K562 (cell line): ENCODE measurements at regions not wholly inside any gene's neighbourhood (a gene's known extent, or its start where the extent isn't known, plus 50 kb on each side); places are given as distances from the start of the nearest gene placed in this dataset.

Experiments used
- ATAC-seq: fragments of 200-7000 bp; cut with Tn5 transposase; 3 replicates; pipeline ENCODE4 v1.9.1; 2020; ENCODE audit warnings: moderate library complexity
- BruUV-seq: library from RNA; stranded (reverse); fragments of 400-500 nt; replicated peaks from 2 replicates; lab custom pipeline; 2021; lab: Mats Ljungman, UMichigan
- CTCF ChIA-PET: fragments of 300-600 bp; formaldehyde crosslinking; extraction: SDS; loops from one replicate; lab custom pipeline; 2021; ENCODE audit warnings: low intra/inter-chr PET ratio; lab: Yijun Ruan, JAX
- POLR2A ChIA-PET: fragments of 300-600, 350-650 bp; sonication (Branson Sonifier 250); formaldehyde crosslinking; extraction: SDS; loops from one replicate; lab custom pipeline; 2021; ENCODE audit warnings: antibody characterized with exemption, inconsistent platforms; lab: Yijun Ruan, JAX
- DNase-seq, 4 experiments: peaks; one replicate each; pipeline versions ENCODE4 v3.0.0 to v3.0.0-alpha.2; 2011 to 2018; ENCODE audit warnings: low spot score in 3 of 4, mixed read lengths in 3 of 4; ENCODE audit errors: extremely low read depth in 1 of 4
- FAIRE-seq: peaks from 2 replicates; lab custom pipeline; 2011; peaks lifted over from hg19 to GRCh38; lab: Jason Lieb, UNC
- H2AFZ ChIP-seq: 2 replicates; pipeline ENCODE4 v1.6.0; 2011; ENCODE audit warnings: low read depth, low read length, control low read depth, inconsistent platforms
- H3K27ac ChIP-seq: fragments of 200-600 bp; 3 replicates; pipeline ENCODE4 v1.8.0; 2011; ENCODE audit warnings: low read depth, mild to moderate bottlenecking, control low read depth, inconsistent platforms, low read length, moderate library complexity, mixed read lengths; ENCODE audit errors: extremely low read depth
- H3K27me3 ChIP-seq, 2 experiments: fragments of 300-600 bp in 1 of 2; 2 replicates in 1 of 2; 3 replicates in 1 of 2; pipeline versions ENCODE4 v1.6.0 to v1.8.0; 2011; ENCODE audit warnings: inconsistent platforms in 2 of 2, low read length in 2 of 2, mild to moderate bottlenecking in 1 of 2, mixed read lengths in 1 of 2, moderate library complexity in 1 of 2; ENCODE audit not compliant: control insufficient read depth in 2 of 2, insufficient read depth in 2 of 2
- H3K36me3 ChIP-seq: fragments of 300-600 bp; 3 replicates; pipeline ENCODE4 v1.8.0; 2011; ENCODE audit warnings: mild to moderate bottlenecking, low read length, inconsistent platforms; ENCODE audit not compliant: control insufficient read depth, insufficient read depth
- H3K4me1 ChIP-seq, 2 experiments: fragments of 200-600 bp in 1 of 2; replicated peaks in 1 of 2; 2 replicates in 1 of 2; 3 replicates in 1 of 2; pipeline versions ENCODE4 v1.5.1 to v1.8.0; 2011; ENCODE audit warnings: inconsistent platforms in 2 of 2, low read length in 2 of 2, mild to moderate bottlenecking in 1 of 2, mixed read lengths in 1 of 2, moderate library complexity in 1 of 2; ENCODE audit not compliant: control insufficient read depth in 2 of 2, insufficient read depth in 2 of 2
- H3K4me2 ChIP-seq: 2 replicates; pipeline ENCODE4 v1.6.1; 2011; ENCODE audit warnings: low read length, control low read depth, inconsistent platforms, mixed read lengths; ENCODE audit not compliant: insufficient read depth
- H3K4me3 ChIP-seq: fragments of 200-600 bp; sonication (generic), shearing (Covaris generic); 2 replicates; pipeline ENCODE4 v1.5.1; 2016; ENCODE audit warnings: control low read depth, inconsistent platforms
- H3K79me2 ChIP-seq: fragments of 200-600 bp; 3 replicates; pipeline ENCODE4 v1.8.0; 2011; ENCODE audit warnings: low read length, inconsistent platforms; ENCODE audit not compliant: control insufficient read depth, insufficient read depth
- H3K9ac ChIP-seq, 2 experiments: 2 replicates each; pipeline versions ENCODE4 v1.6.0 to v1.6.1; 2011; ENCODE audit warnings: low read depth in 2 of 2, low read length in 2 of 2, control low read depth in 1 of 2, inconsistent platforms in 1 of 2, mild to moderate bottlenecking in 1 of 2, mixed read lengths in 1 of 2; ENCODE audit not compliant: insufficient read depth in 1 of 2
- H3K9me1 ChIP-seq: one replicate; pipeline ENCODE4 v1.6.0; 2011; ENCODE audit warnings: inconsistent platforms, mild to moderate bottlenecking, low read length, moderate library complexity; ENCODE audit not compliant: control insufficient read depth, insufficient read depth
- H3K9me3 ChIP-seq: replicated peaks from 2 replicates; pipeline ENCODE4 v1.5.1; 2011; ENCODE audit warnings: low read depth, low read length, inconsistent platforms; ENCODE audit not compliant: control insufficient read depth, insufficient read depth
- H4K20me1 ChIP-seq: replicated peaks from 2 replicates; pipeline ENCODE4 v1.6.1; 2011; ENCODE audit warnings: low read length, inconsistent platforms, mixed read lengths; ENCODE audit not compliant: control insufficient read depth, insufficient read depth
- ATF2 ChIP-seq: sonication (generic); formaldehyde crosslinking; IDR thresholded peaks from 2 replicates; pipeline ENCODE4 v1.8.1; 2022; ENCODE audit warnings: missing genetic modification reagents
- CBFA2T2 ChIP-seq: fragments of 450-650 bp; conservative IDR thresholded peaks from 2 replicates; pipeline ENCODE4 v1.6.1; 2017; ENCODE audit warnings: mild to moderate bottlenecking
- CCNT2 ChIP-seq: IDR thresholded peaks from 2 replicates; pipeline ENCODE4 v1.6.1; 2011; ENCODE audit warnings: borderline replicate concordance, low read depth, mild to moderate bottlenecking, moderate library complexity, mixed read lengths, low read length; ENCODE audit not compliant: insufficient read length; ENCODE audit errors: extremely low read depth
- CTCFL ChIP-seq: IDR thresholded peaks from 2 replicates; pipeline ENCODE4 v1.6.1; 2011; ENCODE audit warnings: borderline replicate concordance, low read depth, mild to moderate bottlenecking, moderate library complexity, low read length; ENCODE audit not compliant: insufficient read depth, poor library complexity, severe bottlenecking
- DPF2 ChIP-seq: fragments of 450-650 bp; IDR thresholded peaks from 2 replicates; pipeline ENCODE4 v1.6.1; 2016
- JUND ChIP-seq, 2 experiments: IDR thresholded peaks; 2 replicates in 1 of 2; 3 replicates in 1 of 2; pipeline ENCODE4 v1.6.1; 2011; ENCODE audit warnings: borderline replicate concordance in 2 of 2, low read depth in 2 of 2, low read length in 2 of 2, improper control_type of control experiment in 1 of 2, missing biosample characterization in 1 of 2, missing genetic modification characterization in 1 of 2, missing genetic modification reagents in 1 of 2
- KLF13 ChIP-seq: fragments of 450-650 bp; IDR thresholded peaks from 2 replicates; pipeline ENCODE4 v1.6.1; 2016; ENCODE audit warnings: missing genetic modification characterization, low read depth, mild to moderate bottlenecking, missing compliant biosample characterization, moderate library complexity, borderline replicate concordance
- THRB ChIP-seq: fragments of 450-650 bp; formaldehyde crosslinking; conservative IDR thresholded peaks from 2 replicates; pipeline ENCODE4 v1.4.0; 2022; ENCODE audit warnings: mild to moderate bottlenecking, missing genetic modification characterization
- WHSC1 ChIP-seq: IDR thresholded peaks from one replicate; pipeline ENCODE4 v1.6.1; 2012; ENCODE audit warnings: low read length, control low read depth, inconsistent platforms
- XRCC3 ChIP-seq: fragments of 450-650 bp; IDR thresholded peaks from 2 replicates; pipeline ENCODE4 v1.6.1; 2017; ENCODE audit warnings: mild to moderate bottlenecking, moderate library complexity
- XRCC4 ChIP-seq: IDR thresholded peaks from one replicate; pipeline ENCODE4 v1.6.1; 2011; ENCODE audit not compliant: insufficient read depth, insufficient read length; ENCODE audit errors: extremely low read depth
- ZBTB49 ChIP-seq: sonication (generic); formaldehyde crosslinking; IDR thresholded peaks from 2 replicates; pipeline ENCODE4 v1.8.0; 2022; ENCODE audit warnings: missing genetic modification reagents, mild to moderate bottlenecking, borderline replicate concordance
- WGBS: fragments of 100-300 bp; shearing (Covaris generic); methylation state at CpG from one replicate; pipeline ENCODE4 v1.1.6; 2016; ENCODE audit warnings: low coverage, mixed read lengths; ENCODE audit not compliant: insufficient coverage; ENCODE audit errors: missing lambda C conversion rate; 5-methylcytosine and 5-hydroxymethylcytosine counted together
- in situ Hi-C: fragments of 300-500 bp; cut with MboI; formaldehyde crosslinking; loops from 4 replicates; pipeline ENCODE4 v1.15.0; 2018; ENCODE audit warnings: inconsistent platforms, mixed read lengths
- intact Hi-C: fragments of 100-400 bp; cut with micrococcal nuclease; formaldehyde crosslinking; loops from 2 replicates; pipeline ENCODE4 v1.14.2; 2022

GRCh38 chr11:111001081-111001430 lies 244.5 kb upstream of the POU2AF2 start:
- in situ Hi-C loops (no loop called here), intact Hi-C loops (no loop called here)
- H4K20me1 ChIP-seq, result no peaks in the 10 kb centered on the region
- TF ChIP-seq THRB (CRISPR knock-in tag) (no peak), CTCFL (no peak), ZBTB49 (CRISPR knock-in tag) (no peak), ATF2 (CRISPR knock-in tag) (no peak), CCNT2 (no peak), JUND (IDR thresholded peaks at IDR 0.05; ENCODE audit: borderline replicate concordance, low read depth, low read length) (no peak), JUND (tag; IDR thresholded peaks at IDR 0.05; ENCODE audit: borderline replicate concordance, low read depth, low read length) (no peak), XRCC4 (no peak), XRCC3 (no peak), DPF2 (no peak), WHSC1 (no peak), CBFA2T2 (no peak), KLF13 (tag) (no peak)
- no TSS peak for BruUV-seq
- no peak overlapping the region for H2AFZ ChIP-seq
- no peak overlapping the region for H3K27ac ChIP-seq
- H3K36me3 ChIP-seq, result no peaks in the 10 kb centered on the region
- no peaks in the 10 kb centered on the region for H3K4me1 ChIP-seq
- H3K9me3 ChIP-seq, result no peaks in the 10 kb centered on the region; the same call in 1 of the 2 replicates
- WGBS, result 7% methylated on average over 2 of the region's 2 CpGs
- no peak overlapping the region for H3K4me2 ChIP-seq
- ATAC-seq (no peak), FAIRE-seq (no peak), DNase-seq (no peak)
- ChIA-PET POLR2A (no interaction called here), CTCF (no interaction called here)
- H3K79me2 ChIP-seq, result no peaks in the 10 kb centered on the region
- no peaks in the 10 kb centered on the region for H3K9me1 ChIP-seq
- H3K4me3 ChIP-seq, result no peak overlapping the region
- no peak overlapping the region for H3K9ac ChIP-seq
- no peaks in the 10 kb centered on the region for H3K27me3 ChIP-seq
